22Rv1 (cell line): ENCODE measurements at regions not wholly inside any gene's neighbourhood (a gene's known extent, or its start where the extent isn't known, plus 50 kb on each side); places are given as distances from the start of the nearest gene placed in this dataset.

Source experiments
- CTCF ChIP-seq: fragments of 450-650 bp; IDR thresholded peaks from 2 replicates; pipeline ENCODE4 v1.5.1; 2017; ENCODE audit warnings: mild to moderate bottlenecking
- ZFX ChIP-seq: fragments of 450-650 bp; IDR thresholded peaks from 2 replicates; pipeline ENCODE4 v1.6.1; 2017; ENCODE audit warnings: antibody characterized with exemption, borderline replicate concordance

DNA sequence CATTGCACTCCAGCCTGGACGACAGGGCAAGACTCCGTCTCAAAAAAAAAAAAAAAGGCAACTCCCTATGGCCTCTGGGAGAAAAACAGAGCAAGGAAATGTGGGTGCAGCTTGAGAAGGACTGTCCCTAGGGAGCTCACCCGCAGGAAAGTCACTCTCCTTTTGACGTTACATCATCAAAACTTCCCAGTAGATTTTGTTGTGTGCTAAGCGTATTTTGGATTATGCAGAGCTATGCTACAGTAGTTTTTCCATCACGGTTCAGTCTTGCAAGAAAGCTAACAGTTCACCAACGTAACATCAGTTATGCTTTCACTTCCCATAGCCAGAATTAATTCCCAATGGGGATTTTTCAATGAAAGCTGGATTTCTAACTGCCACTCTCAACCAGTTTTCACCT lies 138.8 kb downstream of the HSD17B3 start:
- no peak for TF ChIP-seq CTCF
- TF ChIP-seq ZFX, result no peak
